Endothelial cell of umbilical vein (primary cell): ENCODE measurements at regions not wholly inside any gene's neighbourhood (a gene's known extent, or its start where the extent isn't known, plus 50 kb on each side); places are given as distances from the start of the nearest gene placed in this dataset.

Experiments used
- EZH2 ChIP-seq: IDR thresholded peaks from 2 replicates; pipeline ENCODE4 v1.6.1; 2012; ENCODE audit warnings: borderline replicate concordance, low read depth, mild to moderate bottlenecking, moderate library complexity, low read length, inconsistent platforms; ENCODE audit not compliant: severe bottlenecking
- POLR2A ChIP-seq: IDR thresholded peaks from 2 replicates; pipeline ENCODE4 v1.6.1; 2012; ENCODE audit warnings: low read depth, mild to moderate bottlenecking, control low read depth, low read length
- POLR2AphosphoS5 ChIP-seq: IDR thresholded peaks from 2 replicates; pipeline ENCODE4 v1.6.1; 2012; ENCODE audit warnings: low read depth, mild to moderate bottlenecking, control low read depth, low read length, moderate library complexity; ENCODE audit not compliant: insufficient read depth
- TF ChIP-seq, protein P1 (sequence below), 2 donors: IDR thresholded peaks; 1 replicate in 1 of 2; 2 replicates in 1 of 2; pipeline ENCODE4 v1.5.1; 2011; ENCODE audit warnings: low read length in 2 of 2, mild to moderate bottlenecking in 2 of 2, moderate library complexity in 2 of 2, control low read depth in 1 of 2, inconsistent platforms in 1 of 2, low read depth in 1 of 2; ENCODE audit not compliant: insufficient read depth in 1 of 2; ENCODE audit errors: extremely low read depth in 1 of 2
- TF ChIP-seq, protein P2 (sequence below): IDR thresholded peaks from 2 replicates; pipeline ENCODE4 v1.6.1; 2011; ENCODE audit not compliant: insufficient read depth, insufficient read length

DNA sequence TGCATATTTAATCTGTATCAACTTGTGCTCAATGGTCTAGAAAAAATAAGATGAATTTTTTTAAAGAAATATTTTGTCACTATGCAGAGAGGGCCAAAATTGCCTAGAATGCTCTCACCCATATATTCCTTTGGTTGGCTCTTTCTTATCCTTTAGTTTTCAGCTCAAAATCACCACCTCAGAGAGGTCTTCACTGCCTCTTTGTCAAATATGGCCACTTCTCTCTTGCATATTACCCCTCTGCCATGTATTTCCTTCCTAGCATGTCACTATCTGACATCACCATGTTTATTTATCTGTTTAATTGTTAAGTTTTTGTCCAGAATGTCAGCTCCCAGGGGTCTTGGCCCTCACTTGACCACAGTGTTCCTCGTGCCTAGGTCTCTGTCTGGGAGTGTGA lies 535.2 kb upstream of the CDH2 start:
- TF ChIP-seq, protein P1, sequence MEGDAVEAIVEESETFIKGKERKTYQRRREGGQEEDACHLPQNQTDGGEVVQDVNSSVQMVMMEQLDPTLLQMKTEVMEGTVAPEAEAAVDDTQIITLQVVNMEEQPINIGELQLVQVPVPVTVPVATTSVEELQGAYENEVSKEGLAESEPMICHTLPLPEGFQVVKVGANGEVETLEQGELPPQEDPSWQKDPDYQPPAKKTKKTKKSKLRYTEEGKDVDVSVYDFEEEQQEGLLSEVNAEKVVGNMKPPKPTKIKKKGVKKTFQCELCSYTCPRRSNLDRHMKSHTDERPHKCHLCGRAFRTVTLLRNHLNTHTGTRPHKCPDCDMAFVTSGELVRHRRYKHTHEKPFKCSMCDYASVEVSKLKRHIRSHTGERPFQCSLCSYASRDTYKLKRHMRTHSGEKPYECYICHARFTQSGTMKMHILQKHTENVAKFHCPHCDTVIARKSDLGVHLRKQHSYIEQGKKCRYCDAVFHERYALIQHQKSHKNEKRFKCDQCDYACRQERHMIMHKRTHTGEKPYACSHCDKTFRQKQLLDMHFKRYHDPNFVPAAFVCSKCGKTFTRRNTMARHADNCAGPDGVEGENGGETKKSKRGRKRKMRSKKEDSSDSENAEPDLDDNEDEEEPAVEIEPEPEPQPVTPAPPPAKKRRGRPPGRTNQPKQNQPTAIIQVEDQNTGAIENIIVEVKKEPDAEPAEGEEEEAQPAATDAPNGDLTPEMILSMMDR (IDR thresholded peaks at IDR 0.05; ENCODE audit: extremely low read depth in 1 of 2, insufficient read depth in 1 of 2, low read depth in 1 of 2, low read length in 2 of 2): no peak
- TF ChIP-seq, protein P2, sequence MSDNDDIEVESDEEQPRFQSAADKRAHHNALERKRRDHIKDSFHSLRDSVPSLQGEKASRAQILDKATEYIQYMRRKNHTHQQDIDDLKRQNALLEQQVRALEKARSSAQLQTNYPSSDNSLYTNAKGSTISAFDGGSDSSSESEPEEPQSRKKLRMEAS: no peak
- TF ChIP-seq POLR2A (no peak), EZH2 (no peak), POLR2AphosphoS5 (no peak)
